K562 (cell line): ENCODE measurements at regions not wholly inside any gene's neighbourhood (a gene's known extent, or its start where the extent isn't known, plus 50 kb on each side); places are given as distances from the start of the nearest gene placed in this dataset.
A peak's percentile ranks its signal among the peaks of the same experiment; 100 is the strongest.

Source experiments
- ATAC-seq: fragments of 200-7000 bp; cut with Tn5 transposase; 3 replicates; pipeline ENCODE4 v1.9.1; 2020; ENCODE audit warnings: moderate library complexity
- BruUV-seq: library from RNA; stranded (reverse); fragments of 400-500 nt; replicated peaks from 2 replicates; lab custom pipeline; 2021; lab: Mats Ljungman, UMichigan
- CTCF ChIA-PET: fragments of 300-600 bp; formaldehyde crosslinking; extraction: SDS; loops from one replicate; lab custom pipeline; 2021; ENCODE audit warnings: low intra/inter-chr PET ratio; lab: Yijun Ruan, JAX
- POLR2A ChIA-PET: fragments of 300-600, 350-650 bp; sonication (Branson Sonifier 250); formaldehyde crosslinking; extraction: SDS; loops from one replicate; lab custom pipeline; 2021; ENCODE audit warnings: antibody characterized with exemption, inconsistent platforms; lab: Yijun Ruan, JAX
- DNase-seq, 4 experiments: peaks; one replicate each; pipeline versions ENCODE4 v3.0.0 to v3.0.0-alpha.2; 2011 to 2018; ENCODE audit warnings: low spot score in 3 of 4, mixed read lengths in 3 of 4; ENCODE audit errors: extremely low read depth in 1 of 4
- FAIRE-seq: peaks from 2 replicates; lab custom pipeline; 2011; peaks lifted over from hg19 to GRCh38; lab: Jason Lieb, UNC
- H2AFZ ChIP-seq: 2 replicates; pipeline ENCODE4 v1.6.0; 2011; ENCODE audit warnings: low read depth, low read length, control low read depth, inconsistent platforms
- H3K27ac ChIP-seq: fragments of 200-600 bp; 3 replicates; pipeline ENCODE4 v1.8.0; 2011; ENCODE audit warnings: low read depth, mild to moderate bottlenecking, control low read depth, inconsistent platforms, low read length, moderate library complexity, mixed read lengths; ENCODE audit errors: extremely low read depth
- H3K27me3 ChIP-seq, 2 experiments: fragments of 300-600 bp in 1 of 2; 2 replicates in 1 of 2; 3 replicates in 1 of 2; pipeline versions ENCODE4 v1.6.0 to v1.8.0; 2011; ENCODE audit warnings: inconsistent platforms in 2 of 2, low read length in 2 of 2, mild to moderate bottlenecking in 1 of 2, mixed read lengths in 1 of 2, moderate library complexity in 1 of 2; ENCODE audit not compliant: control insufficient read depth in 2 of 2, insufficient read depth in 2 of 2
- H3K36me3 ChIP-seq: fragments of 300-600 bp; 3 replicates; pipeline ENCODE4 v1.8.0; 2011; ENCODE audit warnings: mild to moderate bottlenecking, low read length, inconsistent platforms; ENCODE audit not compliant: control insufficient read depth, insufficient read depth
- H3K4me1 ChIP-seq, 2 experiments: fragments of 200-600 bp in 1 of 2; replicated peaks in 1 of 2; 2 replicates in 1 of 2; 3 replicates in 1 of 2; pipeline versions ENCODE4 v1.5.1 to v1.8.0; 2011; ENCODE audit warnings: inconsistent platforms in 2 of 2, low read length in 2 of 2, mild to moderate bottlenecking in 1 of 2, mixed read lengths in 1 of 2, moderate library complexity in 1 of 2; ENCODE audit not compliant: control insufficient read depth in 2 of 2, insufficient read depth in 2 of 2
- H3K4me2 ChIP-seq: 2 replicates; pipeline ENCODE4 v1.6.1; 2011; ENCODE audit warnings: low read length, control low read depth, inconsistent platforms, mixed read lengths; ENCODE audit not compliant: insufficient read depth
- H3K4me3 ChIP-seq: fragments of 200-600 bp; sonication (generic), shearing (Covaris generic); 2 replicates; pipeline ENCODE4 v1.5.1; 2016; ENCODE audit warnings: control low read depth, inconsistent platforms
- H3K79me2 ChIP-seq: fragments of 200-600 bp; 3 replicates; pipeline ENCODE4 v1.8.0; 2011; ENCODE audit warnings: low read length, inconsistent platforms; ENCODE audit not compliant: control insufficient read depth, insufficient read depth
- H3K9ac ChIP-seq, 2 experiments: 2 replicates each; pipeline versions ENCODE4 v1.6.0 to v1.6.1; 2011; ENCODE audit warnings: low read depth in 2 of 2, low read length in 2 of 2, control low read depth in 1 of 2, inconsistent platforms in 1 of 2, mild to moderate bottlenecking in 1 of 2, mixed read lengths in 1 of 2; ENCODE audit not compliant: insufficient read depth in 1 of 2
- H3K9me1 ChIP-seq: one replicate; pipeline ENCODE4 v1.6.0; 2011; ENCODE audit warnings: inconsistent platforms, mild to moderate bottlenecking, low read length, moderate library complexity; ENCODE audit not compliant: control insufficient read depth, insufficient read depth
- H3K9me3 ChIP-seq: replicated peaks from 2 replicates; pipeline ENCODE4 v1.5.1; 2011; ENCODE audit warnings: low read depth, low read length, inconsistent platforms; ENCODE audit not compliant: control insufficient read depth, insufficient read depth
- H4K20me1 ChIP-seq: replicated peaks from 2 replicates; pipeline ENCODE4 v1.6.1; 2011; ENCODE audit warnings: low read length, inconsistent platforms, mixed read lengths; ENCODE audit not compliant: control insufficient read depth, insufficient read depth
- ARHGAP35 ChIP-seq: fragments of 450-650 bp; IDR thresholded peaks from 2 replicates; pipeline ENCODE4 v1.6.1; 2018; ENCODE audit not compliant: partially characterized antibody
- ARID1B ChIP-seq: fragments of 450-650 bp; IDR thresholded peaks from 2 replicates; pipeline ENCODE4 v1.6.1; 2016; ENCODE audit warnings: antibody characterized with exemption, mild to moderate bottlenecking, inconsistent platforms
- CTBP1 ChIP-seq: fragments of 450-650 bp; IDR thresholded peaks from 2 replicates; pipeline ENCODE4 v1.6.1; 2016; ENCODE audit warnings: borderline replicate concordance
- E2F1 ChIP-seq: sonication (generic); formaldehyde crosslinking; IDR thresholded peaks from 2 replicates; pipeline ENCODE4 v1.8.1; 2023; ENCODE audit warnings: mild to moderate bottlenecking, missing genetic modification reagents, moderate library complexity
- FOSL1 ChIP-seq: fragments of 200-800 bp; sonication (Bioruptor generic); conservative IDR thresholded peaks from 2 replicates; pipeline ENCODE4 v1.6.1; 2016; ENCODE audit warnings: missing genetic modification characterization, missing compliant biosample characterization
- JUND ChIP-seq, 2 experiments: IDR thresholded peaks; 2 replicates in 1 of 2; 3 replicates in 1 of 2; pipeline ENCODE4 v1.6.1; 2011; ENCODE audit warnings: borderline replicate concordance in 2 of 2, low read depth in 2 of 2, low read length in 2 of 2, improper control_type of control experiment in 1 of 2, missing biosample characterization in 1 of 2, missing genetic modification characterization in 1 of 2, missing genetic modification reagents in 1 of 2
- MAFG ChIP-seq: fragments of 450-650 bp; conservative IDR thresholded peaks from 2 replicates; pipeline ENCODE4 v1.6.1; 2016; ENCODE audit warnings: missing genetic modification characterization, missing compliant biosample characterization
- MAFK ChIP-seq: IDR thresholded peaks from 2 replicates; pipeline ENCODE4 v1.6.1; 2011; ENCODE audit warnings: low read length, improper control_type of control experiment
- MCM2 ChIP-seq: fragments of 450-650 bp; IDR thresholded peaks from 2 replicates; pipeline ENCODE4 v1.6.1; 2017; ENCODE audit warnings: low read depth, mild to moderate bottlenecking
- NFE2 ChIP-seq: IDR thresholded peaks from 2 replicates; pipeline ENCODE4 v1.6.1; 2014; ENCODE audit warnings: antibody characterized with exemption, low read depth
- RCOR1 ChIP-seq, 2 experiments: IDR thresholded peaks; 2 replicates each; pipeline ENCODE4 v1.6.1; 2012; ENCODE audit warnings: low read depth in 2 of 2, low read length in 2 of 2, borderline replicate concordance in 1 of 2, improper control_type of control experiment in 1 of 2
- STAT6 ChIP-seq: sonication (generic); formaldehyde crosslinking; IDR thresholded peaks from 2 replicates; pipeline ENCODE4 v1.8.1; 2023; ENCODE audit warnings: mild to moderate bottlenecking, missing genetic modification reagents
- TCF3 ChIP-seq: sonication (generic); formaldehyde crosslinking; IDR thresholded peaks from 2 replicates; pipeline ENCODE4 v1.4.0; 2020; ENCODE audit warnings: mild to moderate bottlenecking, missing genetic modification reagents
- WGBS: fragments of 100-300 bp; shearing (Covaris generic); methylation state at CpG from one replicate; pipeline ENCODE4 v1.1.6; 2016; ENCODE audit warnings: low coverage, mixed read lengths; ENCODE audit not compliant: insufficient coverage; ENCODE audit errors: missing lambda C conversion rate; 5-methylcytosine and 5-hydroxymethylcytosine counted together
- in situ Hi-C: fragments of 300-500 bp; cut with MboI; formaldehyde crosslinking; loops from 4 replicates; pipeline ENCODE4 v1.15.0; 2018; ENCODE audit warnings: inconsistent platforms, mixed read lengths
- intact Hi-C: fragments of 100-400 bp; cut with micrococcal nuclease; formaldehyde crosslinking; loops from 2 replicates; pipeline ENCODE4 v1.14.2; 2022

- H3K79me2 ChIP-seq: no peaks in the 10 kb centered on the region
- in situ Hi-C loops: loop anchor here (25.0 kb wide), 1 partner anchor 1278 kb away; no protein-coding TSS in a partner anchor
- no peaks in the 10 kb centered on the region for H3K9me1 ChIP-seq
- POLR2A ChIA-PET: interaction anchor here (1.0 kb wide), 1 partner anchor 44 kb away, joined by 3 read pairs; no protein-coding TSS in a partner anchor
- no peaks in the 10 kb centered on the region for H3K9me3 ChIP-seq
- FAIRE-seq (no peak), DNase-seq (peak in 1 of 4 experiments; percentile 8), ATAC-seq (peak; percentile 21; the same call in 2 of the 3 replicates)
- H3K9ac ChIP-seq: no peak overlapping the region
- peaks cover 0 to 13% of the 10 kb centered on the region in 2 experiments; a peak in 4 of 5 replicates for H3K4me1 ChIP-seq
- BruUV-seq: no TSS peak
- no peaks in the 10 kb centered on the region for H3K36me3 ChIP-seq
- intact Hi-C loops: no loop called here
- H3K27ac ChIP-seq: no peak overlapping the region
- CTCF ChIA-PET: no interaction called here
- H4K20me1 ChIP-seq: no peaks in the 10 kb centered on the region
- no peak overlapping the region for H2AFZ ChIP-seq
- no peaks in the 10 kb centered on the region for H3K27me3 ChIP-seq
- no peak overlapping the region for H3K4me3 ChIP-seq
- H3K4me2 ChIP-seq: no peak overlapping the region
- TF ChIP-seq MAFG (peak; percentile 42; the same call in 1 of the 2 replicates), JUND (IDR thresholded peaks at IDR 0.05; ENCODE audit: borderline replicate concordance, low read depth, low read length) (peak; percentile 23; the same call in 1 of the 2 replicates), JUND (tag; IDR thresholded peaks at IDR 0.05; ENCODE audit: borderline replicate concordance, low read depth, low read length) (peak; percentile 42; the same call in 1 of the 3 replicates), MCM2 (no peak), ARID1B (0 out of 2 replicates have a peak, but pooled peaks have one; percentile 16), TCF3 (CRISPR knock-in tag) (no peak), FOSL1 (0 out of 2 replicates have a peak, but pooled peaks have one; percentile 25), CTBP1 (peak; percentile 42; the same call in 1 of the 2 replicates), E2F1 (CRISPR knock-in tag) (no peak), NFE2 (peak; percentile 73), ARHGAP35 (no peak), MAFK (peak; percentile 39; the same call in 1 of the 2 replicates), STAT6 (CRISPR knock-in tag) (no peak), RCOR1 (IDR thresholded peaks at IDR 0.05; ENCODE audit: borderline replicate concordance in 1 of 2, low read depth in 2 of 2, low read length in 2 of 2) (peak in 1 of 2 experiments; percentile 54; a peak in 1 of 4 replicates)
- 0% methylated on average over 2 of the region's 2 CpGs for WGBS
These were observed 189.5 kb downstream of the TMEM38B start for GRCh38 chr9:105883847-105884246.
